ENCODE measurements at regions not wholly inside any gene's neighbourhood (a gene's known extent, or its start where the extent isn't known, plus 50 kb on each side); places are given as distances from the start of the nearest gene placed in this dataset.

- no peaks in the 10 kb centered on the region for H3K27me3 ChIP-seq
- TF ChIP-seq CTCF (IDR thresholded peaks at IDR 0.05) = no peak
- DNase-seq (no peak), ATAC-seq (no peak)
- peaks cover 0 to 21% of the 10 kb centered on the region in 2 donors for H3K9me3 ChIP-seq
- H3K36me3 ChIP-seq = no peaks in the 10 kb centered on the region
- intact Hi-C loops (cut with DNase I) = no loop called here
- no peak overlapping the region for H3K27ac ChIP-seq
- H3K4me3 ChIP-seq = no peak overlapping the region
- no peaks in the 10 kb centered on the region for H3K4me1 ChIP-seq
Measured at GRCh38 chr14:29030121-29030520, 263.5 kb downstream of the FOXG1 start.

GRCh38 chr14:29030970-29031369 is 264.4 kb downstream of the FOXG1 start:
- H3K4me1 ChIP-seq = no peaks in the 10 kb centered on the region
- intact Hi-C loops (cut with DNase I) = no loop called here
- DNase-seq = no peak
- TF ChIP-seq CTCF (IDR thresholded peaks at IDR 0.05) = no peak
- peaks cover 0 to 14% of the 10 kb centered on the region in 2 donors for H3K9me3 ChIP-seq
- no peak overlapping the region for H3K27ac ChIP-seq
- no peaks in the 10 kb centered on the region for H3K36me3 ChIP-seq
- H3K4me3 ChIP-seq = no peak overlapping the region
- no peaks in the 10 kb centered on the region for H3K27me3 ChIP-seq
- ATAC-seq = no peak

GRCh38 chr14:29035134-29035533 is 268.5 kb downstream of the FOXG1 start:
- TF ChIP-seq CTCF (IDR thresholded peaks at IDR 0.05) = no peak
- no peak for DNase-seq
- Histone ChIP-seq H3K36me3 (no peaks in the 10 kb centered on the region), H3K9me3 (no peaks in the 10 kb centered on the region), H3K4me1 (no peaks in the 10 kb centered on the region), H3K4me3 (no peak overlapping the region), H3K27ac (no peak overlapping the region), H3K27me3 (no peaks in the 10 kb centered on the region)
- intact Hi-C loops (cut with DNase I) = no loop called here
- no peak for ATAC-seq

GRCh38 chr14:29037411-29037810 is 270.8 kb downstream of the FOXG1 start:
- H3K4me1 ChIP-seq = no peaks in the 10 kb centered on the region
- ATAC-seq = no peak
- no peak overlapping the region for H3K4me3 ChIP-seq
- DNase-seq = no peak
- no peaks in the 10 kb centered on the region for H3K36me3 ChIP-seq
- H3K27me3 ChIP-seq = no peaks in the 10 kb centered on the region
- intact Hi-C loops (cut with DNase I) = no loop called here
- H3K9me3 ChIP-seq = no peaks in the 10 kb centered on the region
- no peak overlapping the region for H3K27ac ChIP-seq
- no peak for TF ChIP-seq CTCF (IDR thresholded peaks at IDR 0.05)

- no peak for TF ChIP-seq CTCF (IDR thresholded peaks at IDR 0.05)
- no peak overlapping the region for H3K27ac ChIP-seq
- ATAC-seq (no peak), DNase-seq (no peak)
- H3K9me3 ChIP-seq = no peaks in the 10 kb centered on the region
- intact Hi-C loops (cut with DNase I) = no loop called here
- H3K4me1 ChIP-seq = no peaks in the 10 kb centered on the region
- H3K27me3 ChIP-seq = no peaks in the 10 kb centered on the region
- H3K36me3 ChIP-seq = no peaks in the 10 kb centered on the region
- H3K4me3 ChIP-seq = no peak overlapping the region
Measured at GRCh38 chr14:29039171-29039570, 272.6 kb downstream of the FOXG1 start.

All from left lung (tissue), 4 donors.